GM20000 (cell line): ENCODE measurements at regions not wholly inside any gene's neighbourhood (a gene's known extent, or its start where the extent isn't known, plus 50 kb on each side); places are given as distances from the start of the nearest gene placed in this dataset.

Source experiments
- DNase-seq: peaks from one replicate; pipeline ENCODE4 v3.0.0; 2012; ENCODE audit warnings: low spot score
- TF ChIP-seq, protein P1 (sequence below): IDR thresholded peaks from 2 replicates; pipeline ENCODE4 v1.5.1; 2012; ENCODE audit warnings: mild to moderate bottlenecking, control low read depth; ENCODE audit errors: extremely low read depth, missing control alignments

DNA sequence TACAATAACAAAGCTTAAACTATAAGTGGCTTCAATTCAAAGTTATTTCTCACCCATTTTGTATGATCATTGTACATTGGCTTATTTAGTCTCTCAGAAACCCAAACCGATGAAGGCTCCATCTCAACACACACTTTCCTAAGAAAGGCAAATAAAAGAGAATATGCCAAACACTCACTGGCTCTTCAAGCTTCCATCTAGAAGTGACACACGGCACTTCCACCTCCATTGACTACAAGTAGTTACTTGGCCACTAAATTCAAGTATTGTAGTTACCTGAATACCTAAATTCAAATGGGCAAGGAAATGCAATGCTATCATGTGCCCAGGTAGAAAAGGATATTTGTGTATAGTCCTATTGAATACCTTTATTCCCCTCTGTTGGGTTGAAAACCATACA, 170.6 kb downstream of the OGFRL1 start:
- DNase-seq: no peak
- TF ChIP-seq, protein P1, sequence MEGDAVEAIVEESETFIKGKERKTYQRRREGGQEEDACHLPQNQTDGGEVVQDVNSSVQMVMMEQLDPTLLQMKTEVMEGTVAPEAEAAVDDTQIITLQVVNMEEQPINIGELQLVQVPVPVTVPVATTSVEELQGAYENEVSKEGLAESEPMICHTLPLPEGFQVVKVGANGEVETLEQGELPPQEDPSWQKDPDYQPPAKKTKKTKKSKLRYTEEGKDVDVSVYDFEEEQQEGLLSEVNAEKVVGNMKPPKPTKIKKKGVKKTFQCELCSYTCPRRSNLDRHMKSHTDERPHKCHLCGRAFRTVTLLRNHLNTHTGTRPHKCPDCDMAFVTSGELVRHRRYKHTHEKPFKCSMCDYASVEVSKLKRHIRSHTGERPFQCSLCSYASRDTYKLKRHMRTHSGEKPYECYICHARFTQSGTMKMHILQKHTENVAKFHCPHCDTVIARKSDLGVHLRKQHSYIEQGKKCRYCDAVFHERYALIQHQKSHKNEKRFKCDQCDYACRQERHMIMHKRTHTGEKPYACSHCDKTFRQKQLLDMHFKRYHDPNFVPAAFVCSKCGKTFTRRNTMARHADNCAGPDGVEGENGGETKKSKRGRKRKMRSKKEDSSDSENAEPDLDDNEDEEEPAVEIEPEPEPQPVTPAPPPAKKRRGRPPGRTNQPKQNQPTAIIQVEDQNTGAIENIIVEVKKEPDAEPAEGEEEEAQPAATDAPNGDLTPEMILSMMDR: no peak

DNA sequence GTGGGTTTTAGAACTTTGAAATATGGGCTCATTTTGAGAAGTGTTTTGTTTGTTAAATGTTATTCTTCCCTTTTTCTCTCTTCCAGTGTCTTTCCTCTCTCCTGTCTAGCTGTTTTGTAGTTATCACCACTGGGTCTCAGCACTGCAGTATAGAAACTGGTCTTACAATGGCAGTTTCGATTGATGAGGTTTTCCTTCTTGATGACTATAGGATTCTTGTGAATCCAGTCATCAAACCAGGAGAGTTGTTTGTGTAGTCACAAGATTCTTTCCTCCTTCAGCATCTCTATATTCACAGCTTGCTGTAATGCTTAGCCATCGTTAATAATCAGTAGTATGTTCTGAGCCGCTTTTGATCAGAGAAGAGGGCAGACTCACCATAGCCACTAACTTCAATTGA, 172.3 kb downstream of the OGFRL1 start:
- TF ChIP-seq, protein P1: no peak
- DNase-seq: no peak

DNA sequence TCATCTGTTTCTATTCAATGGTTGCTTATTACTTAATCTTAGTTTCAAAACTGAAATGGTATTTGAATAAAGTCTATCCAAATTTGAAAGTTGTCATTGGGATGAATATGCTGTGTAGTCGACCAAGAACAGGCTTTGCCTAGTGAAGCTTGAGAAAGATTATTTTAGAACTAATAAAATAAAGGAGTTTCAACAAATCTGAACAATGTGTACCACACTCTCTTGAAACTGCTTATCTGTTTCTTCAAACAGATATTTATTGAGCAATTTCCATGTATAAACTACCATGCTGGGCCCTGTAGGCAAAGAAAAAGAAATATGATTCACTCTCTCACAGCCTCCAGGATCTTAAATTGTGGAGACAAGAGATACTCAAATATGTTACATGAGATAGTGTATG, 174.4 kb downstream of the OGFRL1 start:
- TF ChIP-seq, protein P1: no peak
- DNase-seq: no peak

DNA sequence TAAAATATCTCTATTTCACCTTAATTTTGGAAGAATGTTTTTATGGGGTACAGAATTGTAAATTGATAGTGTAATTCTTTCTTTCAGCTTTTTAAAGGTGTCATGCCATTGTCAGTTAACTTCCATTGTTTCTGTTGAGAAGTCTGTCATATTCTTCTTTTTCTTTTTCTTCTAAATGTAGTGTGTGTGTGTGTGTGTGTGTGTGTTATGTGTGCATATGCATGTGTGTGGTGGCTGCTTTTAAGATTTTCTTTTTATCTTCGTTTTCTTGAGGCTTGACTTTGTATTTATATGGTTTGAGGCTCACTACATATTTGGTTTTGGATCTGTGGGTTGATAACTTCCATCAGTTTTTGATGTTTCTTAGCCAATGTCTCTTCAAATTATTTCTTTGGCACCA, 176.5 kb downstream of the OGFRL1 start:
- TF ChIP-seq, protein P1: no peak
- no peak for DNase-seq

DNA sequence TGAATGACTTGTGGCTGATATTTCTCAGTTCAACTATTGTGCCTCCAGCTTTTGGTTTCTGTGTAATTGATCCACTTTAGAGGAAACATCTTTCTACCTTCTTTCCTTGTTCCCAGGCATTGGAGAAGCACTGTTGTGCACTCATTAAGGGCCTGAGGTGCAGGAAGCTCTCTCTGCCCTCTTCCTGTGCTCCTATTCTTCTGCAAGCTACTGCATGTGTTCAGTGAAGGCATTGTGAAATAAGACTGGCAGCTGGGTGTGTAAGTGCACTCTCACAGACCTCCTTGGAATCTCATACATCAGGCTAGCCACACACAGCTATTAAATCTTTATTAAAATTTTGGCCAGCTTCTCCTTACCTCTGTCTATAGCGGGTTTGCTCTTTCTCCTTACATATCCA, 177.8 kb downstream of the OGFRL1 start:
- TF ChIP-seq, protein P1: no peak
- no peak for DNase-seq

DNA sequence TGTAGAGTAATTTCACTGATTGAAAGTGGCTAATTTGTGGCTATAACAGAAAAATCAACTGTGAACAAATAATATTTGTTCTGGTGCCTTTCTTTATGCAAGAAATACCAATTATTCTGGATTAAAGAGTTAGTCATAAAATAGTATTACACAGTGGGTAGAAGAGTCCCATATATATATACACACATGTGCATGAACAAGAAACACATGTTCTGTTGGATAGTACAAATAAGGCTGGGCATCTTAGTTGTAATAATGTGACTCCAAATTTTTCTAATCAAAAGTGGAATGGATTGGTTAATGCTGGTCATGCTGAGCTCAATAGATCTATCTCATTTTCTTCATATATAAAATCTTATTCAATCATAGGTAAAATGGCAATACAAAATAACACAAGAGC, 179.4 kb downstream of the OGFRL1 start:
- no peak for DNase-seq
- TF ChIP-seq, protein P1: no peak

DNA sequence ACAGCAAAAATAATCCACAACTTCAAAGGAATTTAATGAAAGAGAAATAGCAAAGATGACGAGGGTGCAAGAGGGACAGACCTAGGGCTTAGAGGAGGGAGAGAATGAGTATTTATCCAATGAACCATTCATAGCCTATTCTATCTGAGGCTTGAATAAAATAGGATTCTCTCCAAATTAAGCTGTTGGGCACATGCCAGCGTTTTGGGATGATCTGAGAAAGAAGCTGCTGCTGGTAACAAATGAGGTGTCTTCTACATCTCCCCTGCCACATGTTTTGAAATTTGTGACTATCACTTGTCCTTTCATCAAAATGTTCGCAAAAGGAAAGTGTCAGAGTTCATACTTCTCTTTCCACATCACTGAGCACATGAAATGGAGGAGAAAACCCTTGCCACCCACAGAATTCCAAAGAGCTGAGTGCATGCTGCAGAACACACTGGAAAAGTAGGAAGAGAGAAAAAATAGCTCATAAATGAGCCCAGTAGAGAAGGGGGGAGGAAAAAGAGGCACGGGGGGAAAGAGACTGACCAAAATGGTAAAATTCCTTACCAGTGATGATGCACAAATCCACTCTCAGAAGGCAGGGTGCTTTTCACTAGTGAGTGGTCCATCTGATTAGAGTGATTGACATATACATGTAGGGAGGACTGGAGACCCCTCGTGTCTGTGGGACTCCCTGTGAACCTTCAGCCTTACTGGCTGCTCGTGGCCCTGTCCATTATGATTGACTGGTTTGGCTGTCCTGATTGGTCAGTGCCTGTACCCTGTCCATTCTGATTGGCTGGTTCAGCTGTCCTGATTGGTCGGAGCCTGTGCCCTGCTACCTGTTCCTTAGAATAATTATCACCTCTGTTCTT, 180.5 kb downstream of the OGFRL1 start:
- TF ChIP-seq, protein P1: no peak
- DNase-seq: no peak
